ENCODE measurements at regions not wholly inside any gene's neighbourhood (a gene's known extent, or its start where the extent isn't known, plus 50 kb on each side); places are given as distances from the start of the nearest gene placed in this dataset.
"Not testable (repeated sequence)": the region's sequence is repeated elsewhere in the genome, so short reads cannot be mapped to it uniquely, and the experiment has no call there.

GRCh38 chr15:31498756-31499155 is 172.1 kb downstream of the KLF13 start:
- no peak overlapping the region for H3K4me2 ChIP-seq (ENCODE audit: low read length)
- no peaks in the 10 kb centered on the region for H3K36me3 ChIP-seq (ENCODE audit: insufficient read depth, low read length)
- H3K4me1 ChIP-seq (ENCODE audit: control insufficient read depth, insufficient read depth, low read length) = no peaks in the 10 kb centered on the region
- H3K27me3 ChIP-seq (ENCODE audit: control insufficient read depth, insufficient read depth, low read length) = peaks cover 12% of the 10 kb centered on the region
- no peak overlapping the region for H3K9ac ChIP-seq (ENCODE audit: low read depth, low read length)
- no peak overlapping the region for H3K4me3 ChIP-seq (ENCODE audit: low read length)
- no peaks in the 10 kb centered on the region for H3K9me3 ChIP-seq (replicated peaks; ENCODE audit: low read length)

GRCh38 chr15:31499236-31499952 is 172.8 kb downstream of the KLF13 start:
- Histone ChIP-seq H3K36me3 (ENCODE audit: insufficient read depth, low read length) (no peaks in the 10 kb centered on the region), H3K4me1 (ENCODE audit: control insufficient read depth, insufficient read depth, low read length) (no peaks in the 10 kb centered on the region), H3K9me3 (replicated peaks; ENCODE audit: low read length) (no peaks in the 10 kb centered on the region), H3K9ac (ENCODE audit: low read depth, low read length) (no peak overlapping the region), H3K27me3 (ENCODE audit: control insufficient read depth, insufficient read depth, low read length) (peaks cover 14% of the 10 kb centered on the region), H3K4me3 (ENCODE audit: low read length) (no peak overlapping the region), H3K4me2 (ENCODE audit: low read length) (no peak overlapping the region)

GRCh38 chr15:31499953-31500765 is 173.5 kb downstream of the KLF13 start:
- H3K9ac ChIP-seq (ENCODE audit: low read depth, low read length) = no peak overlapping the region
- no peaks in the 10 kb centered on the region for H3K4me1 ChIP-seq (ENCODE audit: control insufficient read depth, insufficient read depth, low read length)
- H3K27me3 ChIP-seq (ENCODE audit: control insufficient read depth, insufficient read depth, low read length) = peaks cover 18% of the 10 kb centered on the region
- H3K36me3 ChIP-seq (ENCODE audit: insufficient read depth, low read length) = no peaks in the 10 kb centered on the region
- H3K4me3 ChIP-seq (ENCODE audit: low read length) = no peak overlapping the region
- no peak overlapping the region for H3K4me2 ChIP-seq (ENCODE audit: low read length)
- no peaks in the 10 kb centered on the region for H3K9me3 ChIP-seq (replicated peaks; ENCODE audit: low read length)

GRCh38 chr15:31500766-31501449 is 174.3 kb downstream of the KLF13 start:
- no peaks in the 10 kb centered on the region for H3K4me1 ChIP-seq (ENCODE audit: control insufficient read depth, insufficient read depth, low read length)
- H3K9ac ChIP-seq (ENCODE audit: low read depth, low read length) = no peak overlapping the region
- H3K9me3 ChIP-seq (replicated peaks; ENCODE audit: low read length) = no peaks in the 10 kb centered on the region
- H3K4me2 ChIP-seq (ENCODE audit: low read length) = no peak overlapping the region
- H3K4me3 ChIP-seq (ENCODE audit: low read length) = no peak overlapping the region
- peaks cover 18% of the 10 kb centered on the region for H3K27me3 ChIP-seq (ENCODE audit: control insufficient read depth, insufficient read depth, low read length)
- no peaks in the 10 kb centered on the region for H3K36me3 ChIP-seq (ENCODE audit: insufficient read depth, low read length)

- Histone ChIP-seq H3K4me2 (ENCODE audit: low read length) (no peak overlapping the region), H3K4me1 (ENCODE audit: control insufficient read depth, insufficient read depth, low read length) (no peaks in the 10 kb centered on the region), H3K27me3 (ENCODE audit: control insufficient read depth, insufficient read depth, low read length) (peaks cover 18% of the 10 kb centered on the region), H3K4me3 (ENCODE audit: low read length) (no peak overlapping the region), H3K36me3 (ENCODE audit: insufficient read depth, low read length) (no peaks in the 10 kb centered on the region), H3K9me3 (replicated peaks; ENCODE audit: low read length) (no peaks in the 10 kb centered on the region), H3K9ac (ENCODE audit: low read depth, low read length) (no peak overlapping the region)
These were observed 175.0 kb downstream of the KLF13 start for GRCh38 chr15:31501536-31502157.

- peaks cover 18% of the 10 kb centered on the region for H3K27me3 ChIP-seq (ENCODE audit: control insufficient read depth, insufficient read depth, low read length)
- H3K4me2 ChIP-seq (ENCODE audit: low read length) = no peak overlapping the region
- H3K4me1 ChIP-seq (ENCODE audit: control insufficient read depth, insufficient read depth, low read length) = no peaks in the 10 kb centered on the region
- H3K9ac ChIP-seq (ENCODE audit: low read depth, low read length) = no peak overlapping the region
- H3K4me3 ChIP-seq (ENCODE audit: low read length) = no peak overlapping the region
- H3K36me3 ChIP-seq (ENCODE audit: insufficient read depth, low read length) = no peaks in the 10 kb centered on the region
- H3K9me3 ChIP-seq (replicated peaks; ENCODE audit: low read length) = no peaks in the 10 kb centered on the region
These were observed 176.1 kb downstream of the KLF13 start for GRCh38 chr15:31502541-31503229.

- Histone ChIP-seq H3K9me3 (replicated peaks; ENCODE audit: low read length) (no peaks in the 10 kb centered on the region), H3K9ac (ENCODE audit: low read depth, low read length) (no peak overlapping the region), H3K4me3 (ENCODE audit: low read length) (no peak overlapping the region), H3K27me3 (ENCODE audit: control insufficient read depth, insufficient read depth, low read length) (peaks cover 18% of the 10 kb centered on the region), H3K36me3 (ENCODE audit: insufficient read depth, low read length) (no peaks in the 10 kb centered on the region), H3K4me2 (ENCODE audit: low read length) (no peak overlapping the region), H3K4me1 (ENCODE audit: control insufficient read depth, insufficient read depth, low read length) (no peaks in the 10 kb centered on the region)
These were observed 176.6 kb downstream of the KLF13 start for GRCh38 chr15:31503256-31503655.

- no peaks in the 10 kb centered on the region for H3K4me1 ChIP-seq (ENCODE audit: control insufficient read depth, insufficient read depth, low read length)
- no peak overlapping the region for H3K4me2 ChIP-seq (ENCODE audit: low read length)
- no peak overlapping the region for H3K4me3 ChIP-seq (ENCODE audit: low read length)
- peaks cover 18% of the 10 kb centered on the region for H3K27me3 ChIP-seq (ENCODE audit: control insufficient read depth, insufficient read depth, low read length)
- H3K36me3 ChIP-seq (ENCODE audit: insufficient read depth, low read length) = no peaks in the 10 kb centered on the region
- no peaks in the 10 kb centered on the region for H3K9me3 ChIP-seq (replicated peaks; ENCODE audit: low read length)
- H3K9ac ChIP-seq (ENCODE audit: low read depth, low read length) = no peak overlapping the region
These were observed 177.3 kb downstream of the KLF13 start for GRCh38 chr15:31503758-31504461.

GRCh38 chr15:31504462-31504839 is 177.8 kb downstream of the KLF13 start:
- Histone ChIP-seq H3K9me3 (replicated peaks; ENCODE audit: low read length) (no peaks in the 10 kb centered on the region), H3K9ac (ENCODE audit: low read depth, low read length) (no peak overlapping the region), H3K4me3 (ENCODE audit: low read length) (no peak overlapping the region), H3K36me3 (ENCODE audit: insufficient read depth, low read length) (no peaks in the 10 kb centered on the region), H3K27me3 (ENCODE audit: control insufficient read depth, insufficient read depth, low read length) (peaks cover 16% of the 10 kb centered on the region), H3K4me2 (ENCODE audit: low read length) (no peak overlapping the region), H3K4me1 (ENCODE audit: control insufficient read depth, insufficient read depth, low read length) (no peaks in the 10 kb centered on the region)

GRCh38 chr15:31507573-31507972 is 180.9 kb downstream of the KLF13 start:
- H3K4me2 ChIP-seq (ENCODE audit: low read length); H3K9ac ChIP-seq (ENCODE audit: low read depth, low read length); H3K4me1 ChIP-seq (ENCODE audit: control insufficient read depth, insufficient read depth, low read length); H3K36me3 ChIP-seq (ENCODE audit: insufficient read depth, low read length); H3K9me3 ChIP-seq (replicated peaks; ENCODE audit: low read length); H3K4me3 ChIP-seq (ENCODE audit: low read length): not testable (repeated sequence)
- H3K27me3 ChIP-seq (ENCODE audit: control insufficient read depth, insufficient read depth, low read length) = peaks cover 10% of the 10 kb centered on the region

All from skeletal muscle satellite cell (primary cell).